Activated CD4-positive, alpha-beta T cell treated with anti-CD3 and anti-CD28 coated beads, Interleukin-2, amount 10 ng/mL, durations not matched to agents 7 days and 5 days (primary cell): ENCODE measurements at regions not wholly inside any gene's neighbourhood (a gene's known extent, or its start where the extent isn't known, plus 50 kb on each side); places are given as distances from the start of the nearest gene placed in this dataset.

ENCODE experiments used
- CTCF ChIA-PET: fragments of 350-600 bp; sonication (Branson Sonifier 250); formaldehyde crosslinking; loops from one replicate; lab custom pipeline; 2021; ENCODE audit warnings: antibody characterized with exemption; lab: Charles Lee
- POLR2A ChIA-PET: fragments of 350-600 bp; sonication (Branson Sonifier 250); formaldehyde crosslinking; loops from one replicate; lab custom pipeline; 2021; ENCODE audit warnings: antibody characterized with exemption; lab: Charles Lee
- DNase-seq: peaks from one replicate; pipeline ENCODE4 v3.0.0-alpha.2; 2020
- H3K27ac Mint-ChIP-seq: one replicate; pipeline ENCODE4 v1.8.0; 2021; ENCODE audit warnings: mild to moderate bottlenecking, moderate library complexity, mixed read lengths
- H3K27me3 Mint-ChIP-seq: one replicate; pipeline ENCODE4 v1.8.0; 2021; ENCODE audit warnings: mixed read lengths
- H3K36me3 Mint-ChIP-seq: one replicate; pipeline ENCODE4 v1.8.0; 2021; ENCODE audit warnings: low read depth, mixed read lengths
- H3K4me1 Mint-ChIP-seq: one replicate; pipeline ENCODE4 v1.8.0; 2021; ENCODE audit warnings: mixed read lengths
- H3K4me3 Mint-ChIP-seq: one replicate; pipeline ENCODE4 v1.8.0; 2021; ENCODE audit warnings: mild to moderate bottlenecking, moderate library complexity, mixed read lengths
- H3K9me3 Mint-ChIP-seq: one replicate; pipeline ENCODE4 v1.8.0; 2021; ENCODE audit warnings: mixed read lengths

DNA sequence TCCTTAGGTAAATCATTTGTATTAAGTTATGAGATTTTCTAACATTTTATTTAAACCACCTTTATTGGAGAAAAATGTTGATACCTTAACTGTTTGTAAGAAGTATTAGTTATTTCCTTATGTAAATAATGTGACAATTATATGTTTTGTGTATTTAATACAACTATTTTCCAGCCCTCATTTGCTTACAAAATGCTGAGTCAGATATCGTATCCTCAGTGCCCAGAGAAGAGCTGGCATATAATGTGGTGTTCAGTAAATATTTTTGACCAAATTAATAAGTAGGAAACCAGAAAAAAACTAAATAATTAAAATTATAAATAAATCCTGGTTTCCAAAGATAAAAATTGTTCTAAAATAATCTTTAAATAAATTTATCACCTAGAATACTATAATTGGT, 140.2 kb upstream of the PCDH17 start:
- no peak for DNase-seq
- ChIA-PET CTCF (no interaction called here), POLR2A (no interaction called here)
- no peaks in the 10 kb centered on the region for H3K36me3 Mint-ChIP-seq
- no peaks in the 10 kb centered on the region for H3K9me3 Mint-ChIP-seq
- no peaks in the 10 kb centered on the region for H3K4me1 Mint-ChIP-seq
- H3K27ac Mint-ChIP-seq, result no peak overlapping the region
- H3K27me3 Mint-ChIP-seq, result no peaks in the 10 kb centered on the region
- no peak overlapping the region for H3K4me3 Mint-ChIP-seq

DNA sequence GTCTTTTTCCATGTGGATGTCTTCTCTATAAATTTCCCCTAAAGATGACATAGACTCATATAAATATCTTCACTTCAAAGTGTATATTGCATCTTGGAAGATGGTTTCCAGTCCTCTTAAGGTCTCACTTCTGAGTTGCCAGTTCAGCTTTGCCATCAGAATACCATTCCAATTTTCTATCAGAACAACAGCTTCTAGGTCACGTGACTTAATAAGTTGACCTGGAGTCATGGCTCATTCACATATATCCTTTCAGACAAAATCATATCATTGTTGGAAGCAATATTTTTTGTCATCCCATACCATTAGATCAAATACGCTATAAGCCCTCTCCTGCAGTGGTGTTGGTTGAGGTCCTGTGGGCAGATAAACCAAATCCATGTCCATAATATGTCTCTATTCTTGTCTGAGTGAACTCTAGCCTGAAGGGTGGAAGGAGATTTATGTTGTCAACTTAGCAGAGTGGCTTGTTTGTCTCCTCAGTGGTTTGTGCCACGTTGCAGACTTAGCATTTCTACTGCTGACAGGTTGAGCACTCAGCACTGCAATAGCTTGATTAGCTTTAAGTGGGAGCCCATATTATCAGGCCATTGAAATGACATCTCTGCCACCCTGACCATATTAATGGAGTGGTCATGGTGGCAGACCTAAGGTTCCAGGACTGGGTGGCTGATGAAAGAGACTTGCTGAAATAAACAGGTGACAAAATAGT, 123.6 kb upstream of the PCDH17 start:
- H3K27me3 Mint-ChIP-seq, result no peaks in the 10 kb centered on the region
- H3K4me3 Mint-ChIP-seq, result no peak overlapping the region
- peaks cover 9% of the 10 kb centered on the region for H3K9me3 Mint-ChIP-seq
- no peak for DNase-seq
- ChIA-PET CTCF (no interaction called here), POLR2A (no interaction called here)
- H3K27ac Mint-ChIP-seq, result no peak overlapping the region
- no peaks in the 10 kb centered on the region for H3K36me3 Mint-ChIP-seq
- H3K4me1 Mint-ChIP-seq, result no peaks in the 10 kb centered on the region

DNA sequence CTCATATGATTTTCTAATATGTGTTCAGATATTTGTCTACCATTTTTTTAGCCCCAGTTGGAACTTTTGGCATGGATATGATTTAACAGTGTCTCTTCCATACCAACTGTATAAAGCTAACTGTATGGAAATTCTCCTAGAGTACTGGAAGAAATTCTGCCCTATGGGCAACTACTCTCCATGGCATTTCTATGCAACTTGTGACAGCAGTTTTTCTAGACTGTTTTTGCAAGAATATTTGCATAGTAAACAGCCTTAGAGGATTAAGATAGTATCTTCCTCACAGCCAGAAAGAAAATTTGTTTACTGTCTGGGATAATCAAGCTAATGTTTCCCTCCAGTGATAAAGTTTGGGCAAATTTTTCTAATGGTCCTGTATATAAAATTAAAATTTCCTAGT, 119.9 kb upstream of the PCDH17 start:
- CTCF ChIA-PET, result no interaction called here
- Mint-ChIP-seq H3K9me3 (peaks cover 4% of the 10 kb centered on the region), H3K27ac (no peak overlapping the region), H3K27me3 (no peaks in the 10 kb centered on the region), H3K4me1 (no peaks in the 10 kb centered on the region), H3K36me3 (no peaks in the 10 kb centered on the region), H3K4me3 (no peak overlapping the region)
- POLR2A ChIA-PET, result no interaction called here
- no peak for DNase-seq

DNA sequence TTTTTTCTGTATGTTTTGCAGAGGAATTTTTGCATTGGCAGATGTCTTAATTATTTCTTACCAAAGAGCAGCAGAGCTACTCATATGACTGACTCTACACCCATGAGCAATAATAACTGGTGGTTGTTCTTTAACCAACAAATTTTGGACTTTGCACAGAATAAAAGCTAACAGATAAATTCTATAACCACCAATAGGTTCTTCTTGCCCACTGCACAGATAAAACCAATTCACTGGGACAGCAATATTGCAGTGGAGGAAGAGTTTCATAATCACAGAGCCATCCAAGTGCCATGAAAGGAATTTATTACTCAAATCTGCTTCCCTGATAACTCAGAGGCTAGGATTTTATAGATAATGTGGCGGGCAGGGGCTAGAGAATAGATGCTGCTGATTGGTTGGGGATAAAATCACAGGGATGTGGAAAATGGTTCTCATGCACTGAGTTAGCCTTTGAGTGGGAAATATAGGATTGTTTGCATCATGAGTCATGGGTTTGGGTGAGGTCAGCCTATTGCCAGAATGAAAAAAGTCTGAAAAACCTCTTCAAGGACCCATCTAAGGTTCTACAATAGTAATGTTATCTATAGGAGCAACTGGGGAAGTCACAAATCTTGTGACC, 104.3 kb upstream of the PCDH17 start:
- CTCF ChIA-PET, result no interaction called here
- Mint-ChIP-seq H3K4me1 (no peaks in the 10 kb centered on the region), H3K27me3 (no peaks in the 10 kb centered on the region), H3K27ac (no peak overlapping the region), H3K9me3 (peaks cover 10% of the 10 kb centered on the region), H3K4me3 (no peak overlapping the region), H3K36me3 (no peaks in the 10 kb centered on the region)
- DNase-seq, result no peak
- POLR2A ChIA-PET, result no interaction called here

DNA sequence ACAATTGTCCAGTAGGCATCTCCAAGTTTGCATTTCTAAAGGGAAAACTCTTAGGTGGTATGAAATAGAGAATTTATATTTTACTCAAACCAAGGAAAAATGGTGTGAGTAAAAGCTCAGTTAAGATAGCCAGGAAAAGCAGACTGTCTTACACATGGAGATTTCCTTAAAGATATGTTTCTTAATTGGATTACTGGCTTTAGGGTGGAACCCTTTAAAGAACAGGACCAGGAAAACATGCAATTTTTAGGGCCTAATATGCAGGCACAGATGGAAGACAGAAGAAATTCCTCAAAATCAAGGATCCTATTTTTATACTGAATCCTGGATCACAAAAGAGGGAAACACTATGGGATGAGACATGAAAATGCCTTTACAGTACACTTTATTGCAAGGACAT, 100.3 kb upstream of the PCDH17 start:
- Mint-ChIP-seq H3K4me1 (no peaks in the 10 kb centered on the region), H3K27me3 (no peaks in the 10 kb centered on the region), H3K36me3 (no peaks in the 10 kb centered on the region), H3K4me3 (no peak overlapping the region), H3K27ac (no peak overlapping the region), H3K9me3 (peaks cover 11% of the 10 kb centered on the region)
- DNase-seq, result no peak
- ChIA-PET CTCF (interaction anchor here (0.5 kb wide), 1 partner anchor 108 kb away, joined by 3 read pairs; no protein-coding TSS in a partner anchor), POLR2A (no interaction called here)

DNA sequence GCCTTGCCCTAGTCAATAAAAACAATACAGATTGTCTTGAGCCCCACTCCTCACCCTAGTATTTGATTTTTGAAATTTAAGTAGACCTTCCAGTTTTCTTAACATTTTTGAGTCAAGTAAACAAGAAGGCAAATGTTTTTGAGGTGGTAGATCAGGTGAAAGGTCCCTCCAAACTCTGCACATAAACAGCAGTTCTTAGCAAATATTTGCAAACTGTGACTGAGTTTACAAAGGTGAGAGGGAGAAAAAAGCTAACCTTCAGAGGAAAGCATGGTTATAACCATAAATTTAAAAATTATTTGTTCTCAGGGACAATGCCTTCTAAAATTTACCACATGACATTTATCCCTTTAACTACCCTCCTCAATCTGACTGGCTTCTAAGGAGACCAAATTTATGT, 84.6 kb upstream of the PCDH17 start:
- no peak for DNase-seq
- ChIA-PET CTCF (no interaction called here), POLR2A (no interaction called here)
- Mint-ChIP-seq H3K27ac (no peak overlapping the region), H3K27me3 (no peaks in the 10 kb centered on the region), H3K9me3 (no peaks in the 10 kb centered on the region), H3K36me3 (no peaks in the 10 kb centered on the region), H3K4me1 (no peaks in the 10 kb centered on the region), H3K4me3 (no peak overlapping the region)

DNA sequence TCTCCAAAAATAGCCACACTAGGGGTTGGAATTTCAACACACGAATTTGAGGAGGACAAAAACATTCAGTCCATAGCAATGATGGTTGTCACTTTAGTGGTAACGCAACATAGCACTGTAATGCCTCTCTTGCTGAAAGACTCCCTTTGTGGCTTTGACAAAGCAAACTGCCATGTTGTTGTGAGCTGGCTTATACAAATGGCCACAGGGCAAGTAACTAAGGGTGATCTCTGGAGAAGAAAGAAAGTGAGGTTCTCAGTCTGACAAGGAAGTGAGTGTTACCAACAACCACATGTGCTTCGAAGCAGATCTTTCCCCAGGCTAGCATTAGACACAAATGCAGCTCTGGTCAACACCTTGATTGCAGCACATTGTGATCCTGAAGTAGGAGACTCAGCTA, 79.1 kb upstream of the PCDH17 start:
- Mint-ChIP-seq H3K36me3 (no peaks in the 10 kb centered on the region), H3K4me1 (no peaks in the 10 kb centered on the region), H3K9me3 (peaks cover 8% of the 10 kb centered on the region), H3K27me3 (no peaks in the 10 kb centered on the region), H3K4me3 (no peak overlapping the region), H3K27ac (no peak overlapping the region)
- ChIA-PET CTCF (no interaction called here), POLR2A (no interaction called here)
- no peak for DNase-seq

DNA sequence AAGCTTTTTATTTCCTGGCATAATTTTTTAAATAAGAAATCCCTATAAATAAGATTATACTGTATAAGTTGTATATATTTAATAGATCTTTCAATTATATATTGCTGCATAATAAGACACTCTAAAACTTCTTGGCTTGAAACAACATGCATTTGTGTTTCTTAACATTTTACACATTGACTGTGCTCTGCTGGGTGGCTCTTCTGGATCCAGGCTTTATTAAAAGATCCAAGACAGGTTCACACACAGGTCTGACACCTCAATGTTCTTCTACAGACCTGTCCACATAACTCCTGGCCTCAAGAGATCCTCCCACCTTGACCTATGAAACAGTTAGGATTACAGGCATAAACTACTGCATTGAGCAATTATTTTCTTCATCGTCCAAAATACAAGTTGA, 77.6 kb upstream of the PCDH17 start:
- DNase-seq, result no peak

DNA sequence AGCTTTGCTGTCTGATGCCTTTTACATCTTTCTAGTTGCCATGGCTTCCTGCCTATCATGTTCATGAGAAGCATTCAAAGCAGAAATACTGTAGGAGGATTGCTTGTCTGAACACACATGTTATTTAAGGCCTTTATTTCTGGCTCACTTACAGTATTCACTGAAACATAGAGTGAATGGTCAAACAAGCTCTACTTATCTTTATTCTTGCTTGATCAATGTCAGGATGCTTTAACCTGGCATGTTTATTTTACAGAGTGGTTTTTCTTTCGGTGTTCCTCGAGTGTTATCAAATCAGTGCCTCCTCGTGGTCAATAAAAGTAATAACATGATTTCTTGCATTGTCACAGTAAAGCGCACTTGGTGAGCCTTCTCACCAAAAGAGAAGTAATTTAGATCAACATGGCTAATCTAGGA, 73.5 kb upstream of the PCDH17 start:
- CTCF ChIA-PET, result no interaction called here
- POLR2A ChIA-PET, result no interaction called here
- DNase-seq, result no peak
- H3K27ac Mint-ChIP-seq, result no peak overlapping the region
- H3K27me3 Mint-ChIP-seq, result no peaks in the 10 kb centered on the region
- no peaks in the 10 kb centered on the region for H3K36me3 Mint-ChIP-seq
- no peak overlapping the region for H3K4me3 Mint-ChIP-seq
- peaks cover 3% of the 10 kb centered on the region for H3K9me3 Mint-ChIP-seq
- H3K4me1 Mint-ChIP-seq, result no peaks in the 10 kb centered on the region

More for the DNA sequence above, 77.6 kb upstream of the PCDH17 start:
- ChIA-PET POLR2A (no interaction called here), CTCF (no interaction called here)
- Mint-ChIP-seq H3K27ac (no peak overlapping the region), H3K36me3 (no peaks in the 10 kb centered on the region), H3K9me3 (peaks cover 8% of the 10 kb centered on the region), H3K4me3 (no peak overlapping the region), H3K27me3 (no peaks in the 10 kb centered on the region), H3K4me1 (no peaks in the 10 kb centered on the region)

DNA sequence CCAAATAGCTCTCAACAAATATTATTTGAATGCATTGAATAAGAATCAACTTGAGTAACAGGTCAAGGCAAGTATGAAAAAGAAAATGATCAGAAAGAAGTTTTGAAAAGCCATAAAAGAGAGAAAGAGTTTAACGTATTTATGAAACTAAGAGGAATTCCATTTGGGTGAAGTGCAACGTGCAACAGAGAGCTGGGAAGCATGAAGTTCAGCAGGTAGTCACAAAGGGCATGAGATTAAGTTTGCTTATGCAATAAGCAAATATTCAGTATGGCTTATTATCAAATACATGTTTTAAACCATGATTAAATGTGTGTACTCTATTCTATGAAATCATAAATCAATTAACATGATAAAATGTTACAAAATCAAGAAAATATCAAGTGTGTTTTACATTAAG, 62.7 kb upstream of the PCDH17 start:
- Mint-ChIP-seq H3K27me3 (no peaks in the 10 kb centered on the region), H3K36me3 (no peaks in the 10 kb centered on the region), H3K4me1 (no peaks in the 10 kb centered on the region), H3K4me3 (no peak overlapping the region), H3K9me3 (peaks cover 13% of the 10 kb centered on the region), H3K27ac (no peak overlapping the region)
- POLR2A ChIA-PET, result no interaction called here
- no peak for DNase-seq
- CTCF ChIA-PET, result no interaction called here

DNA sequence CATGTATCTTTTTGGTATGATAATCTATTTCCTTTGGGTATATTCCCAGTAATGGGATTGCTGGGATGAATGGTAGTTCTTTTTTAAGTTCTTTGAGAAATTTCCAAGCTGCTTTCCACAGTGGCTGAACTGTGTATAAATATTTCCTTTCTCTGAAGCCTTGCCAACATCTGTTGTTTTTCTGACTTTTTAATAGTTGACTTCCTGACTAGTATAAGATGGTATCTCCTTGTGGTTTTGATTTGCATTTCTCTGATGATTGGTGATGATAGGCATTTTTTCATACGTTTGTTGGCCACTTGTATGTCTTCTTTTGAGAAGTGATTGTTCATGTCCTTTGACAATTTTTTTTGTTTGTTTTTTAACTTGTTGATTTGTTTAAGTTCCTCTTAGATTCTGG, 61.6 kb upstream of the PCDH17 start:
- ChIA-PET CTCF (no interaction called here), POLR2A (no interaction called here)
- H3K27ac Mint-ChIP-seq, result no peak overlapping the region
- no peaks in the 10 kb centered on the region for H3K36me3 Mint-ChIP-seq
- peaks cover 13% of the 10 kb centered on the region for H3K9me3 Mint-ChIP-seq
- H3K27me3 Mint-ChIP-seq, result no peaks in the 10 kb centered on the region
- H3K4me3 Mint-ChIP-seq, result no peak overlapping the region
- no peak for DNase-seq
- no peaks in the 10 kb centered on the region for H3K4me1 Mint-ChIP-seq
